ENCODE measurements at regions not wholly inside any gene's neighbourhood (a gene's known extent, or its start where the extent isn't known, plus 50 kb on each side); places are given as distances from the start of the nearest gene placed in this dataset.

GRCh38 chr3:148331081-148331846, 366.4 kb upstream of the AGTR1 start:
- no peak for DNase-seq (ENCODE audit: low spot score)
- Mint-ChIP-seq H3K9me3 (no peaks in the 10 kb centered on the region), H3K27ac (no peak overlapping the region), H3K4me1 (ENCODE audit: low read depth) (no peaks in the 10 kb centered on the region), H3K27me3 (ENCODE audit: low read depth) (no peaks in the 10 kb centered on the region), H3K36me3 (ENCODE audit: low read depth) (no peaks in the 10 kb centered on the region), H3K4me3 (ENCODE audit: low read depth) (no peak overlapping the region)
- intact Hi-C loops (cut with micrococcal nuclease), result no loop called here

GRCh38 chr3:148332509-148332908, 365.2 kb upstream of the AGTR1 start:
- Mint-ChIP-seq H3K4me3 (ENCODE audit: low read depth) (no peak overlapping the region), H3K36me3 (ENCODE audit: low read depth) (no peaks in the 10 kb centered on the region), H3K4me1 (ENCODE audit: low read depth) (no peaks in the 10 kb centered on the region), H3K27ac (no peak overlapping the region), H3K27me3 (ENCODE audit: low read depth) (no peaks in the 10 kb centered on the region), H3K9me3 (peaks cover 2% of the 10 kb centered on the region)
- intact Hi-C loops (cut with micrococcal nuclease), result no loop called here
- DNase-seq (ENCODE audit: low spot score), result no peak

GRCh38 chr3:148333091-148333490, 364.6 kb upstream of the AGTR1 start:
- Mint-ChIP-seq H3K4me1 (ENCODE audit: low read depth) (no peaks in the 10 kb centered on the region), H3K27me3 (ENCODE audit: low read depth) (no peaks in the 10 kb centered on the region), H3K36me3 (ENCODE audit: low read depth) (no peaks in the 10 kb centered on the region), H3K9me3 (peaks cover 4% of the 10 kb centered on the region), H3K27ac (no peak overlapping the region), H3K4me3 (ENCODE audit: low read depth) (no peak overlapping the region)
- intact Hi-C loops (cut with micrococcal nuclease), result no loop called here
- DNase-seq (ENCODE audit: low spot score), result no peak

GRCh38 chr3:148335612-148336011, 362.1 kb upstream of the AGTR1 start:
- no peak for DNase-seq (ENCODE audit: low spot score)
- Mint-ChIP-seq H3K36me3 (ENCODE audit: low read depth) (no peaks in the 10 kb centered on the region), H3K4me1 (ENCODE audit: low read depth) (no peaks in the 10 kb centered on the region), H3K27me3 (ENCODE audit: low read depth) (no peaks in the 10 kb centered on the region), H3K27ac (no peak overlapping the region), H3K4me3 (ENCODE audit: low read depth) (no peak overlapping the region), H3K9me3 (peaks cover 4% of the 10 kb centered on the region)
- intact Hi-C loops (cut with micrococcal nuclease), result no loop called here

- no peak overlapping the region for H3K27ac Mint-ChIP-seq
- intact Hi-C loops (cut with micrococcal nuclease), result no loop called here
- no peaks in the 10 kb centered on the region for H3K9me3 Mint-ChIP-seq
- no peak overlapping the region for H3K4me3 Mint-ChIP-seq (ENCODE audit: low read depth)
- no peak for DNase-seq (ENCODE audit: low spot score)
- no peaks in the 10 kb centered on the region for H3K36me3 Mint-ChIP-seq (ENCODE audit: low read depth)
- no peaks in the 10 kb centered on the region for H3K27me3 Mint-ChIP-seq (ENCODE audit: low read depth)
- H3K4me1 Mint-ChIP-seq (ENCODE audit: low read depth), result no peaks in the 10 kb centered on the region
Measured at GRCh38 chr3:148343416-148343815, 354.3 kb upstream of the AGTR1 start.

- DNase-seq (ENCODE audit: low spot score), result no peak
- intact Hi-C loops (cut with micrococcal nuclease), result no loop called here
- Mint-ChIP-seq H3K27me3 (ENCODE audit: low read depth) (no peaks in the 10 kb centered on the region), H3K27ac (no peak overlapping the region), H3K4me1 (ENCODE audit: low read depth) (no peaks in the 10 kb centered on the region), H3K4me3 (ENCODE audit: low read depth) (no peak overlapping the region), H3K36me3 (ENCODE audit: low read depth) (no peaks in the 10 kb centered on the region), H3K9me3 (no peaks in the 10 kb centered on the region)
Measured at GRCh38 chr3:148344521-148344920, 353.2 kb upstream of the AGTR1 start.

GRCh38 chr3:148360051-148360450, 337.7 kb upstream of the AGTR1 start:
- no peaks in the 10 kb centered on the region for H3K27me3 Mint-ChIP-seq (ENCODE audit: low read depth)
- H3K4me1 Mint-ChIP-seq (ENCODE audit: low read depth), result no peaks in the 10 kb centered on the region
- intact Hi-C loops (cut with micrococcal nuclease), result no loop called here
- H3K4me3 Mint-ChIP-seq (ENCODE audit: low read depth), result no peak overlapping the region
- DNase-seq (ENCODE audit: low spot score), result no peak
- H3K9me3 Mint-ChIP-seq, result no peaks in the 10 kb centered on the region
- no peak overlapping the region for H3K27ac Mint-ChIP-seq
- no peaks in the 10 kb centered on the region for H3K36me3 Mint-ChIP-seq (ENCODE audit: low read depth)

- H3K27ac Mint-ChIP-seq, result no peak overlapping the region
- DNase-seq (ENCODE audit: low spot score), result no peak
- H3K36me3 Mint-ChIP-seq (ENCODE audit: low read depth), result no peaks in the 10 kb centered on the region
- no peaks in the 10 kb centered on the region for H3K27me3 Mint-ChIP-seq (ENCODE audit: low read depth)
- H3K4me3 Mint-ChIP-seq (ENCODE audit: low read depth), result no peak overlapping the region
- intact Hi-C loops (cut with micrococcal nuclease), result no loop called here
- H3K9me3 Mint-ChIP-seq, result no peaks in the 10 kb centered on the region
- H3K4me1 Mint-ChIP-seq (ENCODE audit: low read depth), result no peaks in the 10 kb centered on the region
Measured at GRCh38 chr3:148366743-148367410, 330.8 kb upstream of the AGTR1 start.

GRCh38 chr3:148367756-148368155, 329.9 kb upstream of the AGTR1 start:
- no peak overlapping the region for H3K27ac Mint-ChIP-seq
- H3K36me3 Mint-ChIP-seq (ENCODE audit: low read depth), result no peaks in the 10 kb centered on the region
- no peak overlapping the region for H3K4me3 Mint-ChIP-seq (ENCODE audit: low read depth)
- no peaks in the 10 kb centered on the region for H3K27me3 Mint-ChIP-seq (ENCODE audit: low read depth)
- intact Hi-C loops (cut with micrococcal nuclease), result no loop called here
- H3K9me3 Mint-ChIP-seq, result no peaks in the 10 kb centered on the region
- no peak for DNase-seq (ENCODE audit: low spot score)
- H3K4me1 Mint-ChIP-seq (ENCODE audit: low read depth), result no peaks in the 10 kb centered on the region

- Mint-ChIP-seq H3K4me3 (ENCODE audit: low read depth) (no peak overlapping the region), H3K4me1 (ENCODE audit: low read depth) (no peaks in the 10 kb centered on the region), H3K36me3 (ENCODE audit: low read depth) (no peaks in the 10 kb centered on the region), H3K9me3 (no peaks in the 10 kb centered on the region), H3K27me3 (ENCODE audit: low read depth) (no peaks in the 10 kb centered on the region), H3K27ac (no peak overlapping the region)
- DNase-seq (ENCODE audit: low spot score), result no peak
- intact Hi-C loops (cut with micrococcal nuclease), result no loop called here
Measured at GRCh38 chr3:148369381-148369780, 328.3 kb upstream of the AGTR1 start.

GRCh38 chr3:148372206-148372875, 325.4 kb upstream of the AGTR1 start:
- DNase-seq (ENCODE audit: low spot score), result no peak
- intact Hi-C loops (cut with micrococcal nuclease), result no loop called here
- no peak overlapping the region for H3K4me3 Mint-ChIP-seq (ENCODE audit: low read depth)

GRCh38 chr3:148373961-148374360, 323.7 kb upstream of the AGTR1 start:
- intact Hi-C loops (cut with micrococcal nuclease), result no loop called here
- no peaks in the 10 kb centered on the region for H3K4me1 Mint-ChIP-seq (ENCODE audit: low read depth)
- no peaks in the 10 kb centered on the region for H3K9me3 Mint-ChIP-seq
- no peak overlapping the region for H3K4me3 Mint-ChIP-seq (ENCODE audit: low read depth)
- no peak overlapping the region for H3K27ac Mint-ChIP-seq
- no peaks in the 10 kb centered on the region for H3K36me3 Mint-ChIP-seq (ENCODE audit: low read depth)
- H3K27me3 Mint-ChIP-seq (ENCODE audit: low read depth), result no peaks in the 10 kb centered on the region
- DNase-seq (ENCODE audit: low spot score), result no peak

More at GRCh38 chr3:148372206-148372875, 325.4 kb upstream of the AGTR1 start:
- H3K36me3 Mint-ChIP-seq (ENCODE audit: low read depth), result no peaks in the 10 kb centered on the region
- H3K27me3 Mint-ChIP-seq (ENCODE audit: low read depth), result no peaks in the 10 kb centered on the region
- no peaks in the 10 kb centered on the region for H3K4me1 Mint-ChIP-seq (ENCODE audit: low read depth)
- H3K9me3 Mint-ChIP-seq, result no peaks in the 10 kb centered on the region
- H3K27ac Mint-ChIP-seq, result no peak overlapping the region

- Mint-ChIP-seq H3K27me3 (ENCODE audit: low read depth) (no peaks in the 10 kb centered on the region), H3K27ac (no peak overlapping the region), H3K4me3 (ENCODE audit: low read depth) (no peak overlapping the region), H3K4me1 (ENCODE audit: low read depth) (no peaks in the 10 kb centered on the region), H3K36me3 (ENCODE audit: low read depth) (no peaks in the 10 kb centered on the region), H3K9me3 (no peaks in the 10 kb centered on the region)
- DNase-seq (ENCODE audit: low spot score), result no peak
- intact Hi-C loops (cut with micrococcal nuclease), result no loop called here
Measured at GRCh38 chr3:148379763-148380382, 317.8 kb upstream of the AGTR1 start.

Data from activated T-helper 2 cell treated with anti-CD3 and anti-CD28 coated beads, Interferon-gamma antibody, Interleukin-2, Interleukin-4, amounts not matched to agents 10 μg/mL and 5 μg/mL and 100 μg/mL, durations not matched to agents 14 hours and 24 hours and 36 hours (primary cell).